Tibial nerve (tissue), 4 donors: ENCODE measurements at regions not wholly inside any gene's neighbourhood (a gene's known extent, or its start where the extent isn't known, plus 50 kb on each side); places are given as distances from the start of the nearest gene placed in this dataset.

Source experiments
- EP300 ChIP-seq, 2 donors: sonication (generic); formaldehyde crosslinking; IDR thresholded peaks; one replicate each; pipeline ENCODE4 v1.6.1; 2017; ENCODE audit warnings: antibody characterized with exemption in 2 of 2, mild to moderate bottlenecking in 1 of 2
- POLR2A ChIP-seq, 2 donors: fragments of 450-650 bp; IDR thresholded peaks; one replicate each; pipeline ENCODE4 v1.6.1; 2017; ENCODE audit warnings: antibody characterized with exemption in 2 of 2, mild to moderate bottlenecking in 2 of 2, moderate library complexity in 2 of 2
- TF ChIP-seq, protein P1 (sequence below), 5 experiments: fragments of 200-600 bp in 3 of 5; fragments of 450-650 bp in 2 of 5; sonication (generic) in 3 of 5; IDR thresholded peaks; one replicate each; pipeline ENCODE4 v1.5.1; 2016 to 2019; ENCODE audit warnings: antibody characterized with exemption in 5 of 5, mild to moderate bottlenecking in 3 of 5, moderate library complexity in 2 of 5

DNA sequence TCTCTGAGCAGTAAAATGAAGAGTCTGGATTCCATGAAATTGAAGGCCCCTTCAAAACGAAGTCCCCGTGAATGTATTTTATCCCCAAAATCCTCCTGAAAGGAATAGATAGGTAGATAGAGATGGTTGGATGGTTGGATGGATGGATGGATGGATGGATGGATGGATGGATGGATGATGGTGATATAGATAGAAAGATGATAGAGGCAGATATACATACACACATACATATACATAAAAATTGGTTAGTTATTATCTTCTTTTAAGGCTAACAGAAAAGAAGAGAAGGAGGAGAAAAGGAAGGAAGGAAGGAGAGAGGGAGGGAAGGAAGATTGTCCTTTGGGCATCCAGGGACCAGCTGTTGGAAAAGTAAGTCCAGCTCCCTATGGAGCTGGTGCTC, 63.1 kb downstream of the SYF2 start:
- TF ChIP-seq POLR2A (IDR thresholded peaks at IDR 0.05) (no peak), EP300 (IDR thresholded peaks at IDR 0.05) (no peak)
- TF ChIP-seq, protein P1, sequence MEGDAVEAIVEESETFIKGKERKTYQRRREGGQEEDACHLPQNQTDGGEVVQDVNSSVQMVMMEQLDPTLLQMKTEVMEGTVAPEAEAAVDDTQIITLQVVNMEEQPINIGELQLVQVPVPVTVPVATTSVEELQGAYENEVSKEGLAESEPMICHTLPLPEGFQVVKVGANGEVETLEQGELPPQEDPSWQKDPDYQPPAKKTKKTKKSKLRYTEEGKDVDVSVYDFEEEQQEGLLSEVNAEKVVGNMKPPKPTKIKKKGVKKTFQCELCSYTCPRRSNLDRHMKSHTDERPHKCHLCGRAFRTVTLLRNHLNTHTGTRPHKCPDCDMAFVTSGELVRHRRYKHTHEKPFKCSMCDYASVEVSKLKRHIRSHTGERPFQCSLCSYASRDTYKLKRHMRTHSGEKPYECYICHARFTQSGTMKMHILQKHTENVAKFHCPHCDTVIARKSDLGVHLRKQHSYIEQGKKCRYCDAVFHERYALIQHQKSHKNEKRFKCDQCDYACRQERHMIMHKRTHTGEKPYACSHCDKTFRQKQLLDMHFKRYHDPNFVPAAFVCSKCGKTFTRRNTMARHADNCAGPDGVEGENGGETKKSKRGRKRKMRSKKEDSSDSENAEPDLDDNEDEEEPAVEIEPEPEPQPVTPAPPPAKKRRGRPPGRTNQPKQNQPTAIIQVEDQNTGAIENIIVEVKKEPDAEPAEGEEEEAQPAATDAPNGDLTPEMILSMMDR (IDR thresholded peaks at IDR 0.05), result no peak
